NCI-H1105 treated with DMSO at 0.1 percent for 48 hours (cell line): ENCODE measurements at regions not wholly inside any gene's neighbourhood (a gene's known extent, or its start where the extent isn't known, plus 50 kb on each side); places are given as distances from the start of the nearest gene placed in this dataset.
"Not testable (repeated sequence)": the region's sequence is repeated elsewhere in the genome, so short reads cannot be mapped to it uniquely, and the experiment has no call there.

ENCODE experiments used
- DNase-seq: peaks from one replicate; lab custom pipeline; 2025; lab: John Stamatoyannopoulos, UW

GRCh38 chr17:69672924-69673323 is 258.4 kb downstream of the MAP2K6 start:
- DNase-seq: no peak

GRCh38 chr17:69677130-69677529 is 262.6 kb downstream of the MAP2K6 start:
- no peak for DNase-seq

GRCh38 chr17:69678206-69678605 is 263.7 kb downstream of the MAP2K6 start:
- DNase-seq: no peak

- no peak for DNase-seq
These were observed 265.3 kb downstream of the MAP2K6 start for GRCh38 chr17:69679829-69680228.

- no peak for DNase-seq
These were observed 269.8 kb downstream of the MAP2K6 start for GRCh38 chr17:69684251-69684650.

- not testable (repeated sequence) for DNase-seq
These were observed 270.7 kb downstream of the MAP2K6 start for GRCh38 chr17:69685150-69685549.

- DNase-seq: no peak
These were observed 276.0 kb downstream of the MAP2K6 start for GRCh38 chr17:69690531-69690930.

- no peak for DNase-seq
These were observed 277.7 kb downstream of the MAP2K6 start for GRCh38 chr17:69692171-69692570.

- DNase-seq: no peak
These were observed 281.1 kb downstream of the MAP2K6 start for GRCh38 chr17:69695646-69696045.

- DNase-seq: no peak
These were observed 282.2 kb downstream of the MAP2K6 start for GRCh38 chr17:69696650-69697049.

- DNase-seq: not testable (repeated sequence)
These were observed 283.9 kb downstream of the MAP2K6 start for GRCh38 chr17:69698352-69698751.

- DNase-seq: no peak
These were observed 287.6 kb downstream of the MAP2K6 start for GRCh38 chr17:69702078-69702477.

GRCh38 chr17:69703751-69704150 is 289.3 kb downstream of the MAP2K6 start:
- no peak for DNase-seq

GRCh38 chr17:69704935-69705334 is 290.4 kb downstream of the MAP2K6 start:
- no peak for DNase-seq

- DNase-seq: no peak
These were observed 291.6 kb downstream of the MAP2K6 start for GRCh38 chr17:69706127-69706526.

GRCh38 chr17:69709441-69709840 is 294.9 kb downstream of the MAP2K6 start:
- DNase-seq: no peak

- DNase-seq: no peak
These were observed 296.4 kb downstream of the MAP2K6 start for GRCh38 chr17:69710926-69711325.

- DNase-seq: peak; percentile 65
These were observed 297.0 kb downstream of the MAP2K6 start for GRCh38 chr17:69711541-69711940.

- DNase-seq: no peak
These were observed 298.4 kb downstream of the MAP2K6 start for GRCh38 chr17:69712801-69713311.

GRCh38 chr17:69713815-69714214 is 299.3 kb downstream of the MAP2K6 start:
- DNase-seq: no peak

- DNase-seq: no peak
These were observed 300.2 kb downstream of the MAP2K6 start for GRCh38 chr17:69714669-69715068.

GRCh38 chr17:69715656-69716055 is 301.2 kb downstream of the MAP2K6 start:
- no peak for DNase-seq

GRCh38 chr17:69716556-69716955 is 302.1 kb downstream of the MAP2K6 start:
- DNase-seq: no peak

GRCh38 chr17:69717214-69717613 is 302.7 kb downstream of the MAP2K6 start:
- no peak for DNase-seq

GRCh38 chr17:69717819-69718218 is 303.3 kb downstream of the MAP2K6 start:
- no peak for DNase-seq
